ENCODE measurements at regions not wholly inside any gene's neighbourhood (a gene's known extent, or its start where the extent isn't known, plus 50 kb on each side); places are given as distances from the start of the nearest gene placed in this dataset.

DNA sequence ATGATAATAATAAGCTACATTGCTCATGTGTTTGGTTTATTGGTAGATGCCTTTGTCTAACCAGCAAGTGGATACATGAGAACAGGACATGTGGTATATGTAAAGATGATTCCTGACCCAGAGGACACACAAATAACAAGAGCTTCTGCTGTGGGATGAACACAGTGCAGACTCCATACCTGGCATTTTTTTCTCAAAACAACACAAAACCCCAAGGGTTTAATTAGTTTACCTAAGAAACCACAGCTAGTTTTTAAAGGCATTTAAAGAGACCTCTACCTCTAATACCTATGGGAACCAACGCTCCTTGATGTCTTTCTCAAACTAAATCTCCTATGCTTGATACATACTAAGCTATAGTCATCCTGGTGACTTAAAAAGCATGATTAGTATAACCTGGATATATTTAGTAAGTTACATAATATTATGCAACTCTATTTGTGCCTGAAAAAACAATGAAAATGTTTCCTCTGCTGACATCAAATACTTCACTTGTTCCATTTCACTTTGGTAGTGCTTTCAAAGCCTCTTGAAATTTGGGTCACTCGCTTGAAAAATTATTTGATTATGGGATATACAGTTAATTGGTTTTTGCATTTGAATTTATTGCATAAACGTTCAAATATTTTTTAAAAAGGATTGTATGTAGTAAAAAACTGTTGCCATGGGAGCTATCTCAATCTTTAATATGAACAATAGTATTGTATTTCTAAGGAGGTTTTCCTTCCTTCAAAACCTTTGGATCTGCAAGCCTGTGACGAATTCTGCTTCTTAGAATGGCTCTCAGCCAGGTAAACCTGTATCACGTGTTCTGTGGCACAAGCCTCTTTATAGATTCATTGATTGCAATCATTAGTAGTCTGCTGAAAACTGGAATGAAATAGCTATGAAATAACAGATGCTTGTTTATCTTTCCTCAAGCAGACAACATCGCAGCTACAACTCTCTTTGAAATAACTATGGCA, 233.0 kb upstream of the KCNMB2 start:
- dilution Hi-C loops (cut with MboI; ENCODE audit: extremely low pct_ligation_motif_present, low sequenced_read_pairs) = no loop called here
- BruUV-seq (replicated peaks) = no TSS peak
- Histone ChIP-seq H4K20me1 (replicated peaks; ENCODE audit: control insufficient read depth, extremely low read depth, insufficient read depth, low read length) (no peaks in the 10 kb centered on the region), H3K9ac (replicated peaks; ENCODE audit: extremely low read depth, insufficient read depth, low read length) (no peak overlapping the region), H3K4me2 (ENCODE audit: insufficient read depth, low read length) (no peak overlapping the region), H2AFZ (ENCODE audit: low read depth, low read length) (no peak overlapping the region), H3K27ac (ENCODE audit: insufficient read depth, low read depth, low read length) (no peak overlapping the region), H3K9me1 (replicated peaks; ENCODE audit: control insufficient read depth, extremely low read depth, insufficient read depth, low read length) (no peaks in the 10 kb centered on the region), H3K27me3 (ENCODE audit: control insufficient read depth in 2 of 2, insufficient read depth in 2 of 2, low read length in 2 of 2) (no peaks in the 10 kb centered on the region), H3K79me2 (ENCODE audit: control insufficient read depth, insufficient read depth, low read length) (no peaks in the 10 kb centered on the region), H3K4me1 (ENCODE audit: control insufficient read depth, extremely low read depth, insufficient read depth, low read length) (peaks cover 4% of the 10 kb centered on the region), H3K4me3 (replicated peaks in 1 of 3; ENCODE audit: insufficient read depth in 1 of 3, low read depth in 1 of 3, low read length in 3 of 3) (no peak overlapping the region), H3K9me3 (replicated peaks; ENCODE audit: control insufficient read depth, insufficient read depth, low read length) (no peaks in the 10 kb centered on the region), H3K36me3 (ENCODE audit: control insufficient read depth in 2 of 2, extremely low read depth in 1 of 2, insufficient read depth in 2 of 2, low read length in 2 of 2) (no peaks in the 10 kb centered on the region)
- TF ChIP-seq, protein P1, sequence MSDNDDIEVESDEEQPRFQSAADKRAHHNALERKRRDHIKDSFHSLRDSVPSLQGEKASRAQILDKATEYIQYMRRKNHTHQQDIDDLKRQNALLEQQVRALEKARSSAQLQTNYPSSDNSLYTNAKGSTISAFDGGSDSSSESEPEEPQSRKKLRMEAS (IDR thresholded peaks at IDR 0.05; ENCODE audit: insufficient read depth, insufficient read length) = no peak
- TF ChIP-seq JUN (IDR thresholded peaks at IDR 0.05; ENCODE audit: borderline replicate concordance, insufficient read depth, insufficient read length, low read depth) = no peak
- no peak for TF ChIP-seq POLR2A (IDR thresholded peaks at IDR 0.05; ENCODE audit: low read depth, low read length)
- TF ChIP-seq, protein P2, sequence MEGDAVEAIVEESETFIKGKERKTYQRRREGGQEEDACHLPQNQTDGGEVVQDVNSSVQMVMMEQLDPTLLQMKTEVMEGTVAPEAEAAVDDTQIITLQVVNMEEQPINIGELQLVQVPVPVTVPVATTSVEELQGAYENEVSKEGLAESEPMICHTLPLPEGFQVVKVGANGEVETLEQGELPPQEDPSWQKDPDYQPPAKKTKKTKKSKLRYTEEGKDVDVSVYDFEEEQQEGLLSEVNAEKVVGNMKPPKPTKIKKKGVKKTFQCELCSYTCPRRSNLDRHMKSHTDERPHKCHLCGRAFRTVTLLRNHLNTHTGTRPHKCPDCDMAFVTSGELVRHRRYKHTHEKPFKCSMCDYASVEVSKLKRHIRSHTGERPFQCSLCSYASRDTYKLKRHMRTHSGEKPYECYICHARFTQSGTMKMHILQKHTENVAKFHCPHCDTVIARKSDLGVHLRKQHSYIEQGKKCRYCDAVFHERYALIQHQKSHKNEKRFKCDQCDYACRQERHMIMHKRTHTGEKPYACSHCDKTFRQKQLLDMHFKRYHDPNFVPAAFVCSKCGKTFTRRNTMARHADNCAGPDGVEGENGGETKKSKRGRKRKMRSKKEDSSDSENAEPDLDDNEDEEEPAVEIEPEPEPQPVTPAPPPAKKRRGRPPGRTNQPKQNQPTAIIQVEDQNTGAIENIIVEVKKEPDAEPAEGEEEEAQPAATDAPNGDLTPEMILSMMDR (IDR thresholded peaks at IDR 0.05; ENCODE audit: extremely low read depth in 1 of 2, insufficient read depth in 1 of 2, low read depth in 1 of 2, low read length in 2 of 2) = no peak
- TF ChIP-seq MYC (IDR thresholded peaks at IDR 0.05; ENCODE audit: low read depth, low read length) = no peak
- TF ChIP-seq GATA2 (IDR thresholded peaks at IDR 0.05; ENCODE audit: insufficient read depth, insufficient read length, low read depth, low read length) = no peak
- TF ChIP-seq FOS (IDR thresholded peaks at IDR 0.05; ENCODE audit: borderline replicate concordance, insufficient read depth, low read length) = no peak
- TF ChIP-seq EZH2 (IDR thresholded peaks at IDR 0.05; ENCODE audit: borderline replicate concordance, low read depth, low read length, severe bottlenecking) = no peak
- no peak for TF ChIP-seq POLR2AphosphoS5 (IDR thresholded peaks at IDR 0.05; ENCODE audit: insufficient read depth, low read depth, low read length)
- no peak for FAIRE-seq
- ChIA-PET POLR2A (interaction anchor here (0.6 kb wide), 2 partner anchors 45 to 48 kb away, joined by 3 read pairs; no protein-coding TSS in a partner anchor), CTCF (no interaction called here)
- peak; percentile 73 for DNase-seq (ENCODE audit: low read depth, low spot score)
- intact Hi-C loops (cut with micrococcal nuclease) = no loop called here
